Renal cortical epithelial cell (primary cell): ENCODE measurements at regions not wholly inside any gene's neighbourhood (a gene's known extent, or its start where the extent isn't known, plus 50 kb on each side); places are given as distances from the start of the nearest gene placed in this dataset.
"Not testable (repeated sequence)": the region's sequence is repeated elsewhere in the genome, so short reads cannot be mapped to it uniquely, and the experiment has no call there.

Experiments
- DNase-seq: peaks from one replicate; pipeline ENCODE4 v3.0.0-alpha.2; 2011; ENCODE audit warnings: low read depth

- DNase-seq, result no peak
These were observed 248.9 kb upstream of the HNRNPA3 start for GRCh38 chr2:176963568-176964287.

GRCh38 chr2:176967911-176968450 lies 244.6 kb upstream of the HNRNPA3 start:
- DNase-seq, result no peak

GRCh38 chr2:176969642-176970359 lies 242.8 kb upstream of the HNRNPA3 start:
- no peak for DNase-seq

- DNase-seq, result peak; percentile 31
These were observed 235.6 kb upstream of the HNRNPA3 start for GRCh38 chr2:176976736-176977685.

- DNase-seq, result no peak
These were observed 233.7 kb upstream of the HNRNPA3 start for GRCh38 chr2:176978921-176979320.

DNA sequence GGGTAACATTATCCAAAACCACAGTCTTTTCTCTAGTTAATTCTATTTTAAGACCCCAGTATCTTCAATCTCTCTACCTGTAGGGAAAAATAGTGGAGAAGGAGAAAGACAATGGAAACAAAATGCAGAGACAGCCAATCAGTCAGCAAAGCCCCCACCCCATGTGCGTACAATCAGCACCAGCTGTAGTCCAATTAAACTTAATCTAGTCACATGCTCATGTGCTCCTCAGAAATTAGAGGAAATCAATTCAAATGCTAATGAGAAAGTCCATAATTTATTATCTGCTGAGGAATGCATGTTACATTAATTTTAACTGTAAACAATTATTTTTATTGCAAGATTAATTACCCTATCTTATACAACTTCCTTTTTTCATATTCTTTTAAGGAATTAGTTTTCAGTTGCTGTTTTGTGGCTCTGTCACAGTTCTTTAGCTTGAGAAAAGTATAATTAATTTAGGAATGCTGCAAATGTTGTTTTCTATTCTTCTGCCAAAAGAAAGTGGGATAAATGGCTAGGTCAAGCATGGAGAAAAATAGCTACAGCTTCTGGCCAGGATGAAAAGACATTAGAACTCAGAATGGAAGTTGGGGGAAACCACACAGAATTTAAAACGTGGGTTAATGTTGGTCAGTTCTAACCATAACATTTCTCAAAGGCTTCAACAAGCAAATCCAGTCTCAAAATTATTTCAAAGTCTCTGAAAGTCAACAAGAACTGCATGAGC lies 232.4 kb upstream of the HNRNPA3 start:
- no peak for DNase-seq

DNA sequence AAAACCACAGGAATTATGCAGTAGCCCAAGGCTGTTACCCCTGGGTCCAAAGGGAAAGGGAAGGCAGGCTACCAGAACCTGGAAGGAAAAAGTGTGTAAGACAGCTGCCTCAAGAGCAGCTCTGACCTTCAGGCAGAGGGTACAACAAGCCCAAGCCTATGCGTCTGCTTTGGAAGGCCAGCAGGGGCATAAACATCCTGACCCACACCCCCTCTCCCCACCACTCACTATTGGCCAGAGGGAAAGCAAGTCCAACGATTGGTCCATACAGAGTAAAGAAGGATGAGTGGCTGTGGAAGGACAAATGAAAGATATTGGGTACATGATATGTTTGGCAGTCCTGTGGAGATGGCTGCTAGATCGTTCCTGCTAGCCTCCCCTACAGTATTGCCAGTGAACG lies 227.6 kb upstream of the HNRNPA3 start:
- DNase-seq, result no peak

DNA sequence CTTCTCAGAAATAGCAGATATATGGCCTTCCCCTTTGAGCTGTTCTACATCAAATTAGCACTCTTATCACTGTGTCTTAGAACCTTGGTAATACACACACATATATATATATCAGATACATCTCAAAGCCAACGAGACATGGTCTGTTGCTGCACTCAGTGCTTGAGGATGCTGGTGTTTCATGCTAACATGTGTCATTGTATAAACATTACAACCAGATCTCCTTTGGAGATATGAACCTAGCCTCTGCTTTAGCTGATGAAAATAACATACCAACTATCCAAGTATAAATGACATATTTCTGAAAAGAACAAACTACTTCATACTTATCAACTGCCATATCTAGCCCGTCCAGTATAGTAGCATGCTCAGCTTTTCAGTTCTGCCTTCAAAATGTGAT lies 226.7 kb upstream of the HNRNPA3 start:
- no peak for DNase-seq

- no peak for DNase-seq
These were observed 226.1 kb upstream of the HNRNPA3 start for GRCh38 chr2:176986487-176986886.

DNA sequence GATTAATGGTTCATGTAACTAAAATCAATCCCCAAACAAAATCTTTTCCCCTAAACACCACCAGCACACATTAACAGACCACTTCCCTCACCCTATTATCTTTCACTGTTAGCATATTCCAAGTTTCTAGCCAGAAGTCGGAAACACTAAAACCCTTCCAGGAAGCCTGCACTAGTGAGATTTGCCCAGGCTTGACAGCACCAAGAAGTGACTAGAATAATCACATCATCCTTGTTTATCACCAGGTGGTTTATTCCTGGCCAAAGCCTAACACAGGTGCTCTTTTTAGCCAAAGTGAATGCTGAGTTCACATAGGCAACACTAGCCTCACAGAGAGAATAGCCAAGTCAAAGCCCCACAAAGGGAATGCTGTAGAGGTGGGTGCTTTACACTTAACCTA lies 221.2 kb upstream of the HNRNPA3 start:
- no peak for DNase-seq

GRCh38 chr2:176997074-176997791 lies 215.4 kb upstream of the HNRNPA3 start:
- DNase-seq, result peak; percentile 96

GRCh38 chr2:176997792-176998169 lies 214.8 kb upstream of the HNRNPA3 start:
- DNase-seq, result no peak

DNA sequence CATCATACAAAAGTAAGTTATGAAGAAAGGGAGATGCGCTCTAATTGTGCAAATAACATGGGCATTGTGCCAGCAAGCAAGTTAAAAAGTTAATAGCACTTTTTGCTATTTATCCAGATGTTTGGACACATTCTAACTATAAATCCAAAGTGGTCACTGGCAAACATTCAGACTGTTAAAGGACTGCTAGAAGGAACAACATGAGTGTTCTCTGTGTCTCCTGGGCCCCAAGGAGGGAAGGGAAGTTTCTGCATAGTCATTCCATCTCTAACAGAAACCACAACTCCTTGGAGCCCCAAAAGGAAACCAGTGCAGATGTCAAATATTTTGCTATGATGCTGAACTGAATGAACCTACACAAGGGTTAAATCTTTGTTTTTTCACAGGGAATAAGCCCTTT lies 213.3 kb upstream of the HNRNPA3 start:
- DNase-seq, result peak; percentile 6

- DNase-seq, result no peak
These were observed 212.4 kb upstream of the HNRNPA3 start for GRCh38 chr2:177000061-177000714.

DNA sequence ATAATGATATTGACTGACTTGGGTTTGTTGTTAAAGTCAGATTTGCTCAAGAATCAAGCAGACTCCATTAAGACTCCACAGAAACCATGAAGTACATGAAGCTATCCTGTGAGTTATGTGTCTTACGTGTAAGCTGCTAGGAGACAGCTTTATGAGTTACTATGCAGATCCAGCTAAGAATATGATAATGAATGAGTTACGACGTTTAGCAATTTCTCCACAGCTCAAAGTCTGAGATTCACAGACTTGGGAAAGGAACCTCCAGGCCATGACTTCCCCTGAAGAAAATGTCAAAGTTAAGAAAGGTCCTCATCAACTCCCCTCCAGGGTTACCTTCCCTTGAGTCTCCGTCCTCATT lies 211.9 kb upstream of the HNRNPA3 start:
- no peak for DNase-seq

- no peak for DNase-seq
These were observed 211.3 kb upstream of the HNRNPA3 start for GRCh38 chr2:177001334-177001733.

GRCh38 chr2:177002983-177003382 lies 209.6 kb upstream of the HNRNPA3 start:
- DNase-seq, result no peak

DNA sequence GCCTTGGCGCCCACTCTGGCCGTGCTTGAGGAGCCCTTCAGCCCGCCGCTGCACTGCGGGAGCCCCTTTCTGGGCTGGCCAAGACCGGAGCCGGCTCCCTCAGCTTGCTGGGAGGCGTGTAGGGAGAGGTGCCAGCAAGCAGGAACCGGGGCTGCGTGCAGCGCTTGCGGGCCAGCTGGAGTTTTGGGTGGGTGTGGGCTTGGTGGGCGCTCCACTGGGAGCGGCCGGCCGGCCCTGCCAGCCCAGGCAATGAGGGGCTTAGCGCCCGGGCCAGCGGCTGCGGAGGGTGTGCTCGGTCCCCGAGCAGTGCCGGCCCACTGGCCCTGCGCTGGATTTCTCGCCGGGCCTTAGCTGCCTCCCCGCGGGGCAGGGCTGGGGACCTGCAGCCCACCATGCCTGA lies 204.9 kb upstream of the HNRNPA3 start:
- DNase-seq, result not testable (repeated sequence)

DNA sequence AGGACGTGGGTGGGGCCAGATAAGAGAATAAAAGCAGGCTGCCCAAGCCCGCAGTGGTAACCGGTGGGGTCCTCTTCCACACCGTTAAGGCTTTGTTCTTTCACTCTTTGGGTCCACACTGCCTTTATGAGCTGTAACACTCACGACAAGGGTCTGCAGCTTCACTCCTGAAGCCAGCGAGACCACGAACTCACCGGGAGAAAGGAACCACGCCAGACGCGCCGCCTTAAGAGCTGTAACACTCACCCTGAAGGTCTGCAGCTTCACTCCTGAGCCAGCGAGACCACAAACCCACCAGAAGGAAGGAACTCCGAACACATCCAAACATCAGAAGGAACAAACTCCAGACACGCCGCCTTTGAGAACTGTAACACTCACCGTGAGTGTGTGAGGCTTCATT lies 203.9 kb upstream of the HNRNPA3 start:
- not testable (repeated sequence) for DNase-seq

DNA sequence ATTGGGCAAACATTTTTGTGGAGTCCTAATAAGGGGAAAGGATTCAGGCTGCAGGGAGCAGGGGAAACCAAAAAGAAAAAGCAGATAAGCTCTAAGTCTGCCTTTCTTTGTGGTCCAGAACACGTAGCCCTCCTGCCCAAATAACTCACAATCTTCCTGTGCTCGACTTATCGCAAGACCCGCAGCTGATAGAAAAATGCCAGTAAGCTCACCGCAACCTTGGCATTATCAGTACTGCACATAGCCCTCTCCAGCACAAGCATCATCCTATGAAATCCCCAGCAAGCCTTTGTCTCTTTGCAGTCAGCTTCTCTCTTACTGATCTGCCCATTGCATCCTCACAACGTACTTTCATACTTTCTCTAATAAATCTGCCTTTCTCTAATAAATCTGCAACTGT lies 202.4 kb upstream of the HNRNPA3 start:
- DNase-seq, result no peak
